ENCODE measurements at regions not wholly inside any gene's neighbourhood (a gene's known extent, or its start where the extent isn't known, plus 50 kb on each side); places are given as distances from the start of the nearest gene placed in this dataset.

DNA sequence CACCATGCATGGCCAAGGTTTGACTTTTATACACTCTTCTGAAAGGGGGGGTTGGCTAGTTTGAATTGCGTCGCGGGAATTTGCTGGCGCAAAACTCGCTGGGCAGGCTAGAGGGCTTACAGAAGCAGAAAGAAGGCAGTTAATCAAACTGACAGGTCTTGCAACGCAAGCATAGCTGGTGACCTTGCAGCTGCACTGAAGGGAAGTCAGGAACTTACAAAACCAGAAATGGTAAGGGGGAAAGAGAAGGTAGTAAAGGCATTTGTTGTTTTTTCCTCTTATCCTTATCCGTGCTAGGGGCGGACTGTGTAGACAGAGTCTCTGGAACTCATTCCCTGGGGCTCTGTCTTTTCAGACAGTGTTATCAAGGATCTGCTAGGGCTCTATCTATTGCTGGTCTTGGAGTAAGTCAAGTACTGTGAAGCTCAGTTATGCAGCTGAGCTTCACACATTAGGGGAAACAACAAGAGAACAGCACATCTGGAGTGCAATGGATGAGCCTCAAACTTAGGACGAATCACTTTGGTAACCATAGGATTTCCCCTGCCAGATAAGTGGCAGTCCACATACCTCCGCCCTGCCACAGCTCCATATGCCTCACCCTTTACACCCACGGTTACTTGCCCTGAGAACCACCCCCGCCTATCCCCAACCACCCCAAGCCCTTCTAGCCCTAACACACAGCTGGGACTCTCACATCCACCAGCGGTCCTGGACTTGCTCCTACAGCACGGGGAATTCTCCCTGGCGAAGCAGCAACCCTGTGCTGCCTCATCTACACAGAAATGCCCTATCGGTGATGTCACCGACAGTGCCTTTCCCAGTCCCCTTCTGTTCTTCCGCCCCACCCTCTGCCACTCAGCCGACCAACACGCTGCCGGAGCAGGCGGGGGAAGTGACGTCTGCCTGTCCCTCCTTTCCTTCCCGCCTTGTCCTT, 251.4 kb downstream of the FAM72C start:
- TF ChIP-seq, protein P1, sequence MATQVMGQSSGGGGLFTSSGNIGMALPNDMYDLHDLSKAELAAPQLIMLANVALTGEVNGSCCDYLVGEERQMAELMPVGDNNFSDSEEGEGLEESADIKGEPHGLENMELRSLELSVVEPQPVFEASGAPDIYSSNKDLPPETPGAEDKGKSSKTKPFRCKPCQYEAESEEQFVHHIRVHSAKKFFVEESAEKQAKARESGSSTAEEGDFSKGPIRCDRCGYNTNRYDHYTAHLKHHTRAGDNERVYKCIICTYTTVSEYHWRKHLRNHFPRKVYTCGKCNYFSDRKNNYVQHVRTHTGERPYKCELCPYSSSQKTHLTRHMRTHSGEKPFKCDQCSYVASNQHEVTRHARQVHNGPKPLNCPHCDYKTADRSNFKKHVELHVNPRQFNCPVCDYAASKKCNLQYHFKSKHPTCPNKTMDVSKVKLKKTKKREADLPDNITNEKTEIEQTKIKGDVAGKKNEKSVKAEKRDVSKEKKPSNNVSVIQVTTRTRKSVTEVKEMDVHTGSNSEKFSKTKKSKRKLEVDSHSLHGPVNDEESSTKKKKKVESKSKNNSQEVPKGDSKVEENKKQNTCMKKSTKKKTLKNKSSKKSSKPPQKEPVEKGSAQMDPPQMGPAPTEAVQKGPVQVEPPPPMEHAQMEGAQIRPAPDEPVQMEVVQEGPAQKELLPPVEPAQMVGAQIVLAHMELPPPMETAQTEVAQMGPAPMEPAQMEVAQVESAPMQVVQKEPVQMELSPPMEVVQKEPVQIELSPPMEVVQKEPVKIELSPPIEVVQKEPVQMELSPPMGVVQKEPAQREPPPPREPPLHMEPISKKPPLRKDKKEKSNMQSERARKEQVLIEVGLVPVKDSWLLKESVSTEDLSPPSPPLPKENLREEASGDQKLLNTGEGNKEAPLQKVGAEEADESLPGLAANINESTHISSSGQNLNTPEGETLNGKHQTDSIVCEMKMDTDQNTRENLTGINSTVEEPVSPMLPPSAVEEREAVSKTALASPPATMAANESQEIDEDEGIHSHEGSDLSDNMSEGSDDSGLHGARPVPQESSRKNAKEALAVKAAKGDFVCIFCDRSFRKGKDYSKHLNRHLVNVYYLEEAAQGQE (IDR thresholded peaks at IDR 0.05; ENCODE audit: low read depth): no peak
- no peak for TF ChIP-seq TAF1 (IDR thresholded peaks at IDR 0.05; ENCODE audit: low read depth)
- TF ChIP-seq, protein P2, sequence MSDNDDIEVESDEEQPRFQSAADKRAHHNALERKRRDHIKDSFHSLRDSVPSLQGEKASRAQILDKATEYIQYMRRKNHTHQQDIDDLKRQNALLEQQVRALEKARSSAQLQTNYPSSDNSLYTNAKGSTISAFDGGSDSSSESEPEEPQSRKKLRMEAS (IDR thresholded peaks at IDR 0.05): peak; percentile 86
- no peak for TF ChIP-seq ZBTB7A (IDR thresholded peaks at IDR 0.05; ENCODE audit: low read depth)
- peak; percentile 65 for TF ChIP-seq TEAD4 (IDR thresholded peaks at IDR 0.05)
- no peak for TF ChIP-seq FOXM1 (IDR thresholded peaks at IDR 0.05; ENCODE audit: borderline replicate concordance, low read depth)
- TF ChIP-seq RAD21 (IDR thresholded peaks at IDR 0.05; ENCODE audit: low read depth): no peak
- TF ChIP-seq, protein P3, sequence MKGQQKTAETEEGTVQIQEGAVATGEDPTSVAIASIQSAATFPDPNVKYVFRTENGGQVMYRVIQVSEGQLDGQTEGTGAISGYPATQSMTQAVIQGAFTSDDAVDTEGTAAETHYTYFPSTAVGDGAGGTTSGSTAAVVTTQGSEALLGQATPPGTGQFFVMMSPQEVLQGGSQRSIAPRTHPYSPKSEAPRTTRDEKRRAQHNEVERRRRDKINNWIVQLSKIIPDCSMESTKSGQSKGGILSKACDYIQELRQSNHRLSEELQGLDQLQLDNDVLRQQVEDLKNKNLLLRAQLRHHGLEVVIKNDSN (IDR thresholded peaks at IDR 0.05): 0 out of 2 replicates have a peak, but pooled peaks have one; percentile 13
- peak; percentile 65 for TF ChIP-seq CEBPB (IDR thresholded peaks at IDR 0.05)
- TF ChIP-seq EP300 (IDR thresholded peaks at IDR 0.05; ENCODE audit: borderline replicate concordance): peak; percentile 56; the same call in 1 of the 2 replicates
- TF ChIP-seq NFIC (IDR thresholded peaks at IDR 0.05): peak; percentile 71
- no peak for TF ChIP-seq EGR1 (IDR thresholded peaks at IDR 0.05)
- TF ChIP-seq TCF12 (IDR thresholded peaks at IDR 0.05; ENCODE audit: low read depth): peak; percentile 81
- no peak for TF ChIP-seq YY1 (IDR thresholded peaks at IDR 0.05; ENCODE audit: low read depth)
- no peak for TF ChIP-seq CREB1 (IDR thresholded peaks at IDR 0.05; ENCODE audit: low read depth)

DNA sequence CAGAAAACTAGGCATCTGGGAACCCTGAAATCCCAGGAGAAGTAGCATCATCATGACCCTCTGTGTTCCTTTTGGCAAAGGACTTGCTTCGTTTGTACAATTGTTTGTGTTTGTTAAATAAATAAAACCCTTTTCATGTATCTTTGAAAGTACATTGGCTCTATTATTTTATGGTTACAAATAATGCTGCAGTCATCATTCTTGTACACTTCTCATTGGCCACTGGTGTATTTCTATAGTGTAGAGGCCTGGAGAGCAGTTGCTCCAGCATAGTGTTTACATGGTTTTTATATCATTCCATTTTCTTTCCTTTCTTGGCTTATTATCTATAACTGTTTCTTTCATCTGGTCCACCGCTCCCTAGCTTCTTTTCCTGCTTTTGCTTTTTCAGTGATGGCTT, 253.3 kb downstream of the FAM72C start:
- TF ChIP-seq EGR1 (IDR thresholded peaks at IDR 0.05) (no peak), TEAD4 (IDR thresholded peaks at IDR 0.05) (no peak), TAF1 (IDR thresholded peaks at IDR 0.05; ENCODE audit: low read depth) (no peak), CEBPB (IDR thresholded peaks at IDR 0.05) (no peak), RAD21 (IDR thresholded peaks at IDR 0.05; ENCODE audit: low read depth) (no peak), NFIC (IDR thresholded peaks at IDR 0.05) (no peak), YY1 (IDR thresholded peaks at IDR 0.05; ENCODE audit: low read depth) (no peak), FOXM1 (IDR thresholded peaks at IDR 0.05; ENCODE audit: borderline replicate concordance, low read depth) (no peak)
- TF ChIP-seq, protein P3 (IDR thresholded peaks at IDR 0.05): no peak
- TF ChIP-seq, protein P1 (IDR thresholded peaks at IDR 0.05; ENCODE audit: low read depth): no peak

DNA sequence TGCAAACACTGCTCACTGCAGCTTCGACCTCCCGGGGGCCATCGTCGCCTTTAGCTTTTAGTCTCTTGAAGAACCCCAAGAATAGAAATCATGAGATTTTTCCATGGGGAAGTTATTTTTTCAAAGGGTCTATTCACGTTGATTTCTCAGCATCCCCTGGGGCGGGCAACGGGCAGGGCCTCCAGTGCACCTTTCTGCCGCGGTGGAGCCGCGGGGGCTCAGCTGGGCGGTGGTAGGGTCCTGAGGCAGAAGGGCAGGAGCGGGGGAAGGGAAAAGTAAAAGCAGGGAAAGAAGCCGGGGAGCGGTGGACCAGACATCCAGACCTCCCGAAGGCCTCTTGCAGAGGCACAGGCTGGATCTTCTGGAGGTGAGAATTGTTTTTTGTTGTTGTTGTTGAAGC, 253.8 kb downstream of the FAM72C start:
- TF ChIP-seq RAD21 (IDR thresholded peaks at IDR 0.05; ENCODE audit: low read depth) (no peak), TAF1 (IDR thresholded peaks at IDR 0.05; ENCODE audit: low read depth) (no peak)
- TF ChIP-seq, protein P1 (IDR thresholded peaks at IDR 0.05; ENCODE audit: low read depth): no peak

DNA sequence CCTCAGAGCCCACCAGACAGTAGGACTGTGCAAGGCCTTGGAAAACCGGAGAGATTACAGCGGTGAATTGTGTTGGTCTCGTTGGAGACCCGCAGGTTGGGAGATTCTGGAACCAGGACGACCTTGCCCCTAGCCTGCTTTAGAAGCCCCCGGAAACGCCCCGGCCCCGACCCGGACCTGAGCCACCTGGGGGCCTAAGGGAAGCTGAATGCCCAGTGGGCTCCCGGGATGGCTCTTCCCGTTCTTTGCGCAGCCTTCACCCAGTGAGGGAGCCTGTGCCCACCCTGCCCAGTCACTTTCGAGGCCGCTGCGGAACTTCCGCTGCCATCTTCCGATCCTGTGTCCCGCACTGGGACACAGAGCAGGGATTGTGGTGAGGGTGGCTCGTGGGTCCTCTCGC, 254.4 kb downstream of the FAM72C start:
- TF ChIP-seq TAF1 (IDR thresholded peaks at IDR 0.05; ENCODE audit: low read depth) (no peak), CREB1 (IDR thresholded peaks at IDR 0.05; ENCODE audit: low read depth) (no peak), RAD21 (IDR thresholded peaks at IDR 0.05; ENCODE audit: low read depth) (no peak)
- TF ChIP-seq, protein P2 (IDR thresholded peaks at IDR 0.05): no peak
- TF ChIP-seq, protein P1 (IDR thresholded peaks at IDR 0.05; ENCODE audit: low read depth): no peak

Measured in Ishikawa (cell line).